CD14-positive monocyte (primary cell): ENCODE measurements at regions not wholly inside any gene's neighbourhood (a gene's known extent, or its start where the extent isn't known, plus 50 kb on each side); places are given as distances from the start of the nearest gene placed in this dataset.

ENCODE experiments used
- DNase-seq, 3 donors: peaks; one replicate each; pipeline ENCODE4 v3.0.0-alpha.2; 2011 to 2022
- H2AFZ ChIP-seq: 2 replicates; pipeline ENCODE4 v1.6.0; 2012; ENCODE audit warnings: mild to moderate bottlenecking, low read depth, low read length, inconsistent platforms; ENCODE audit not compliant: insufficient read depth, poor library complexity, severe bottlenecking
- H3K27ac ChIP-seq, 2 donors: 1 replicate in 1 of 2; 2 replicates in 1 of 2; pipeline ENCODE4 v1.5.1; 2012 to 2013; ENCODE audit warnings: low read length in 2 of 2, control low read depth in 1 of 2, inconsistent platforms in 1 of 2, low read depth in 1 of 2, mild to moderate bottlenecking in 1 of 2
- H3K27me3 ChIP-seq, 2 donors: one replicate each; pipeline versions ENCODE4 v1.6.0 to v1.6.1; 2011 to 2013; ENCODE audit warnings: low read length in 2 of 2; ENCODE audit not compliant: control insufficient read depth in 2 of 2, insufficient read depth in 2 of 2
- H3K36me3 ChIP-seq, 2 donors: replicated peaks in 1 of 2; 1 replicate in 1 of 2; 2 replicates in 1 of 2; pipeline versions ENCODE4 v1.5.1 to v1.6.1; 2012 to 2013; ENCODE audit warnings: low read length in 2 of 2, control low read depth in 1 of 2, inconsistent platforms in 1 of 2, mild to moderate bottlenecking in 1 of 2; ENCODE audit not compliant: insufficient read depth in 2 of 2, control insufficient read depth in 1 of 2
- H3K4me1 ChIP-seq, 2 donors: 1 replicate in 1 of 2; 2 replicates in 1 of 2; pipeline versions ENCODE4 v1.5.1 to v1.6.1; 2012 to 2013; ENCODE audit warnings: low read length in 2 of 2, control low read depth in 1 of 2, inconsistent platforms in 1 of 2, mild to moderate bottlenecking in 1 of 2, moderate library complexity in 1 of 2; ENCODE audit not compliant: insufficient read depth in 2 of 2, control insufficient read depth in 1 of 2
- H3K4me2 ChIP-seq: replicated peaks from 2 replicates; pipeline ENCODE3; 2012; ENCODE audit warnings: low read length, moderate library complexity, mild to moderate bottlenecking; ENCODE audit not compliant: poor library complexity, severe bottlenecking; ENCODE audit errors: extremely low read depth
- H3K4me3 ChIP-seq, 3 experiments: fragments of 200-600 bp in 1 of 3; sonication (generic) in 1 of 3; replicated peaks in 1 of 3; 1 replicate in 2 of 3; 2 replicates in 1 of 3; pipeline ENCODE4 v1.5.1; 2011 to 2013; ENCODE audit warnings: low read length in 3 of 3, mild to moderate bottlenecking in 3 of 3, control low read depth in 2 of 3, low read depth in 2 of 3, inconsistent platforms in 1 of 3, moderate library complexity in 1 of 3
- H3K79me2 ChIP-seq: 2 replicates; pipeline ENCODE4 v1.6.0; 2012; ENCODE audit warnings: mild to moderate bottlenecking, control low read depth, inconsistent platforms, low read length, moderate library complexity; ENCODE audit not compliant: insufficient read depth
- H3K9ac ChIP-seq: 2 replicates; pipeline ENCODE4 v1.6.0; 2017; ENCODE audit warnings: low read length, mild to moderate bottlenecking; ENCODE audit not compliant: insufficient read depth, poor library complexity, severe bottlenecking
- H3K9me3 ChIP-seq, 2 donors: replicated peaks in 1 of 2; 1 replicate in 1 of 2; 2 replicates in 1 of 2; pipeline versions ENCODE4 v1.5.1 to v1.6.1; 2012 to 2013; ENCODE audit warnings: low read length in 2 of 2, control low read depth in 1 of 2; ENCODE audit not compliant: control insufficient read depth in 1 of 2, insufficient read depth in 1 of 2
- H4K20me1 ChIP-seq: 2 replicates; pipeline ENCODE4 v1.6.0; 2012; ENCODE audit warnings: mild to moderate bottlenecking, low read length, control low read depth, moderate library complexity; ENCODE audit not compliant: insufficient read depth
- H3K27ac Mint-ChIP-seq, 7 donors: one replicate each; pipeline ENCODE4 v1.8.0; 2020; ENCODE audit warnings: mild to moderate bottlenecking in 7 of 7, mixed read lengths in 7 of 7, moderate library complexity in 6 of 7, inconsistent platforms in 2 of 7
- H3K27me3 Mint-ChIP-seq, 3 donors: one replicate each; pipeline ENCODE4 v1.8.0; 2021 to 2022; ENCODE audit warnings: low read depth in 3 of 3, mild to moderate bottlenecking in 3 of 3, mixed read lengths in 3 of 3, moderate library complexity in 3 of 3, inconsistent platforms in 1 of 3
- H3K36me3 Mint-ChIP-seq, 2 donors: one replicate each; pipeline ENCODE4 v1.8.0; 2020; ENCODE audit warnings: mixed read lengths in 2 of 2, inconsistent platforms in 1 of 2, mild to moderate bottlenecking in 1 of 2
- H3K4me1 Mint-ChIP-seq: one replicate; pipeline ENCODE4 v1.8.0; 2020; ENCODE audit warnings: mild to moderate bottlenecking, mixed read lengths
- H3K4me3 Mint-ChIP-seq, 2 donors: one replicate each; pipeline ENCODE4 v1.8.0; 2020; ENCODE audit warnings: mild to moderate bottlenecking in 2 of 2, mixed read lengths in 2 of 2, moderate library complexity in 1 of 2
- H3K9me3 Mint-ChIP-seq, 7 donors: one replicate each; pipeline ENCODE4 v1.8.0; 2020 to 2022; ENCODE audit warnings: mixed read lengths in 7 of 7, mild to moderate bottlenecking in 6 of 7, moderate library complexity in 6 of 7, inconsistent platforms in 2 of 7
- CTCF ChIP-seq: fragments of 200-600 bp; IDR thresholded peaks from one replicate; pipeline ENCODE4 v1.8.0; 2022; ENCODE audit warnings: antibody characterized with exemption, mild to moderate bottlenecking
- WGBS: methylation state at CpG from one replicate; pipeline ENCODE4 v1.1.5; 2013; ENCODE audit warnings: missing lambda C conversion rate; ENCODE audit not compliant: insufficient coverage; 5-methylcytosine and 5-hydroxymethylcytosine counted together
- intact Hi-C, 2 donors: fragments of 100-400 bp; cut with micrococcal nuclease; formaldehyde crosslinking; loops; one replicate each; pipeline versions ENCODE4 v1.15.0 to v1.15.1; 2023

- no peaks in the 10 kb centered on the region for H3K79me2 ChIP-seq
- no peak overlapping the region for H3K4me3 ChIP-seq
- H3K9me3 Mint-ChIP-seq: peaks cover 0 to 9% (median 3%) of the 10 kb centered on the region in 7 donors
- H3K36me3 ChIP-seq: no peaks in the 10 kb centered on the region
- TF ChIP-seq CTCF: no peak
- H4K20me1 ChIP-seq: no peaks in the 10 kb centered on the region
- H3K4me2 ChIP-seq: no peak overlapping the region
- intact Hi-C loops: no loop called here
- no peaks in the 10 kb centered on the region for H3K36me3 Mint-ChIP-seq
- H3K9me3 ChIP-seq: no peaks in the 10 kb centered on the region
- no peak overlapping the region for H3K27ac ChIP-seq
- no peak overlapping the region for H3K9ac ChIP-seq
- 83% methylated on average over 1 of the region's 2 CpGs for whole genome bisulfite sequencing
- no peak overlapping the region for H2AFZ ChIP-seq
- H3K27ac Mint-ChIP-seq: no peak overlapping the region
- H3K4me1 Mint-ChIP-seq: no peaks in the 10 kb centered on the region
- no peaks in the 10 kb centered on the region for H3K27me3 Mint-ChIP-seq
- DNase-seq: no peak
- no peak overlapping the region for H3K4me3 Mint-ChIP-seq
- no peaks in the 10 kb centered on the region for H3K4me1 ChIP-seq
- no peaks in the 10 kb centered on the region for H3K27me3 ChIP-seq
Observed at GRCh38 chr2:79414690-79415089, 98.2 kb upstream of the CTNNA2 start.

- no peak overlapping the region for H2AFZ ChIP-seq
- DNase-seq: no peak
- no peak overlapping the region for H3K27ac ChIP-seq
- no peaks in the 10 kb centered on the region for H3K79me2 ChIP-seq
- intact Hi-C loops: no loop called here
- H3K36me3 ChIP-seq: no peaks in the 10 kb centered on the region
- H3K4me2 ChIP-seq: no peak overlapping the region
- no peaks in the 10 kb centered on the region for H3K27me3 ChIP-seq
- Mint-ChIP-seq H3K9me3 (peaks cover 2 to 6% (median 3%) of the 10 kb centered on the region in 7 donors), H3K4me3 (no peak overlapping the region), H3K36me3 (no peaks in the 10 kb centered on the region), H3K4me1 (no peaks in the 10 kb centered on the region), H3K27me3 (no peaks in the 10 kb centered on the region), H3K27ac (no peak overlapping the region)
- TF ChIP-seq CTCF: no peak
- no peak overlapping the region for H3K4me3 ChIP-seq
- peaks cover 0 to 12% of the 10 kb centered on the region in 2 donors for H3K9me3 ChIP-seq
- no peak overlapping the region for H3K9ac ChIP-seq
- no peaks in the 10 kb centered on the region for H3K4me1 ChIP-seq
- no peaks in the 10 kb centered on the region for H4K20me1 ChIP-seq
- no CpG with 5 or more reads among the region's 1 CpG for WGBS
Observed at GRCh38 chr2:79394485-79394859, 118.4 kb upstream of the CTNNA2 start.
